ENCODE measurements at regions not wholly inside any gene's neighbourhood (a gene's known extent, or its start where the extent isn't known, plus 50 kb on each side); places are given as distances from the start of the nearest gene placed in this dataset.

GRCh38 chr4:158347556-158347955 is 137.3 kb downstream of the TMEM144 start:
- TF ChIP-seq CTCF (conservative IDR thresholded peaks at IDR 0.05; ENCODE audit: low read length) (no peak), EZH2phosphoT487 (IDR thresholded peaks at IDR 0.05; ENCODE audit: borderline replicate concordance) (no peak)

Measured in Loucy (cell line).